ENCODE measurements at regions not wholly inside any gene's neighbourhood (a gene's known extent, or its start where the extent isn't known, plus 50 kb on each side); places are given as distances from the start of the nearest gene placed in this dataset.

GRCh38 chr22:48647606-48648515 lies 1179.8 kb downstream of the BRD1 start:
- Histone ChIP-seq H3K36me3 (no peaks in the 10 kb centered on the region), H3K9me3 (no peaks in the 10 kb centered on the region), H3K27ac (no peak overlapping the region), H3K4me3 (no peak overlapping the region), H3K27me3 (no peaks in the 10 kb centered on the region), H3K4me1 (no peaks in the 10 kb centered on the region)
- DNase-seq (ENCODE audit: low spot score): no peak
- no peak for TF ChIP-seq CTCF (IDR thresholded peaks at IDR 0.05)

GRCh38 chr22:48647051-48647450 lies 1180.6 kb downstream of the BRD1 start:
- DNase-seq (ENCODE audit: low spot score): no peak
- H3K9me3 ChIP-seq: no peaks in the 10 kb centered on the region

GRCh38 chr22:48646216-48646925 lies 1181.3 kb downstream of the BRD1 start:
- Histone ChIP-seq H3K27ac (no peak overlapping the region), H3K36me3 (no peaks in the 10 kb centered on the region), H3K9me3 (no peaks in the 10 kb centered on the region), H3K4me3 (no peak overlapping the region), H3K27me3 (no peaks in the 10 kb centered on the region), H3K4me1 (no peaks in the 10 kb centered on the region)
- DNase-seq (ENCODE audit: low spot score): no peak
- TF ChIP-seq CTCF (IDR thresholded peaks at IDR 0.05): no peak

More at GRCh38 chr22:48647051-48647450, 1180.6 kb downstream of the BRD1 start:
- TF ChIP-seq CTCF (IDR thresholded peaks at IDR 0.05): no peak
- Histone ChIP-seq H3K27ac (no peak overlapping the region), H3K27me3 (no peaks in the 10 kb centered on the region), H3K36me3 (no peaks in the 10 kb centered on the region), H3K4me3 (no peak overlapping the region), H3K4me1 (no peaks in the 10 kb centered on the region)

- H3K4me3 ChIP-seq: no peak overlapping the region
- no peaks in the 10 kb centered on the region for H3K27me3 ChIP-seq
- no peak for TF ChIP-seq CTCF (IDR thresholded peaks at IDR 0.05)
- no peak overlapping the region for H3K27ac ChIP-seq
- H3K9me3 ChIP-seq: no peaks in the 10 kb centered on the region
- no peak for DNase-seq (ENCODE audit: low spot score)
- H3K4me1 ChIP-seq: no peaks in the 10 kb centered on the region
- no peaks in the 10 kb centered on the region for H3K36me3 ChIP-seq
These were observed 1181.9 kb downstream of the BRD1 start for GRCh38 chr22:48645766-48646165.

- no peak for DNase-seq (ENCODE audit: low spot score)
These were observed 1182.7 kb downstream of the BRD1 start for GRCh38 chr22:48644997-48645396.

More at GRCh38 chr22:48644997-48645396, 1182.7 kb downstream of the BRD1 start:
- H3K27ac ChIP-seq: no peak overlapping the region
- no peaks in the 10 kb centered on the region for H3K27me3 ChIP-seq
- no peak for TF ChIP-seq CTCF (IDR thresholded peaks at IDR 0.05)
- no peaks in the 10 kb centered on the region for H3K9me3 ChIP-seq
- no peak overlapping the region for H3K4me3 ChIP-seq
- H3K36me3 ChIP-seq: no peaks in the 10 kb centered on the region
- no peaks in the 10 kb centered on the region for H3K4me1 ChIP-seq

Measured in right atrium auricular region (tissue), 2 donors.